ENCODE measurements at regions not wholly inside any gene's neighbourhood (a gene's known extent, or its start where the extent isn't known, plus 50 kb on each side); places are given as distances from the start of the nearest gene placed in this dataset.

DNA sequence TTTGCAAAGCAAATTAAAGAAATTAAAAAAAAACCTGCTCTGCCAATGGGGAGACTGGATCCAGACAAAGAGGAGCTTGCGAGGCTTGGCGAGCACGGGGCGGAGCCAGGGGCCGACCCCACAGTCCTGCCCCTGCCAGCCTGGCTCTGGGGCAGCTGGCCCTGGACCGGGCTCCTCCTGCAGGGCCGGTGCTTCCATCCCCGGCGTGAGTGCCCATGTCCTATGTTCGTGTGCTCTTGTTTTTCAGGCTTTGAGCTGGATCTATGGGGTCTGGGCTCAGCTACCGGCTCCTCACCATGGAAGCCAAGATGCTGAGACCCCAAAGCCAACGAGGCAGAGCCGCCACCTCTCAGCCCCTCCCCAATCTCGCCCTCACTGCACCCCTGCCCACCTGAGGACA is 176.8 kb downstream of the KIF26A start:
- no peaks in the 10 kb centered on the region for H3K36me3 ChIP-seq (ENCODE audit: control insufficient read depth in 2 of 2, insufficient read depth in 2 of 2, low read length in 2 of 2)
- no peaks in the 10 kb centered on the region for H3K9me3 ChIP-seq (ENCODE audit: control insufficient read depth in 2 of 2, low read length in 2 of 2)
- no peak overlapping the region for H3K4me3 ChIP-seq (ENCODE audit: low read length in 2 of 2)
- H3K9ac ChIP-seq (ENCODE audit: low read depth in 1 of 2, low read length in 2 of 2) = no peak overlapping the region
- peaks cover 0 to 7% of the 10 kb centered on the region in 2 donors for H3K4me1 ChIP-seq (ENCODE audit: control insufficient read depth in 2 of 2, insufficient read depth in 2 of 2, low read length in 2 of 2)
- no peaks in the 10 kb centered on the region for H3K27me3 ChIP-seq (ENCODE audit: control insufficient read depth in 2 of 2, insufficient read depth in 2 of 2, low read length in 2 of 2)
- H3K27ac ChIP-seq (ENCODE audit: low read depth in 2 of 2, low read length in 2 of 2) = no peak overlapping the region

DNA sequence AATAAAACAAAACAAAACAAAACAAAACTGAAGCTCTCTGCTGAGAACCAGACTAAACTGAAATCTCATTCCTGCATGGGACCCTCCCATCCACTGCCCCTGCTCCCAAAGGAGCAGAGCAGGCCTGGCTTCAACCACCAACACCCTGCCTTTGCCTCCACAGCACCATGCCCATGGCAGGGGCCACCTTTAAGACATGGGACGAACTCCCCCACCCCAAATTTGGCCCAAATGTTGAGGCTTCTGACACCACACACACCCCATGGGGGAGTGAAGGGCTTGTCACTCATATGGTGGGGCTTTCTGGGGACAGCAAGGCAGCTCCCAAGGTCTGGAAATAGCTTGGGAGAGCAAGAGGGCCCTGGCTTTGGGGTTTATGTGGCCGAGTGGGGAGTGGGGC is 177.2 kb downstream of the KIF26A start:
- Histone ChIP-seq H3K4me3 (ENCODE audit: low read length in 2 of 2) (no peak overlapping the region), H3K4me1 (ENCODE audit: control insufficient read depth in 2 of 2, insufficient read depth in 2 of 2, low read length in 2 of 2) (peaks cover 0 to 8% of the 10 kb centered on the region in 2 donors), H3K27ac (ENCODE audit: low read depth in 2 of 2, low read length in 2 of 2) (peak overlapping the region in 1 of 2 donors; percentile 38), H3K27me3 (ENCODE audit: control insufficient read depth in 2 of 2, insufficient read depth in 2 of 2, low read length in 2 of 2) (no peaks in the 10 kb centered on the region), H3K9ac (ENCODE audit: low read depth in 1 of 2, low read length in 2 of 2) (no peak overlapping the region), H3K36me3 (ENCODE audit: control insufficient read depth in 2 of 2, insufficient read depth in 2 of 2, low read length in 2 of 2) (no peaks in the 10 kb centered on the region), H3K9me3 (ENCODE audit: control insufficient read depth in 2 of 2, low read length in 2 of 2) (no peaks in the 10 kb centered on the region)

DNA sequence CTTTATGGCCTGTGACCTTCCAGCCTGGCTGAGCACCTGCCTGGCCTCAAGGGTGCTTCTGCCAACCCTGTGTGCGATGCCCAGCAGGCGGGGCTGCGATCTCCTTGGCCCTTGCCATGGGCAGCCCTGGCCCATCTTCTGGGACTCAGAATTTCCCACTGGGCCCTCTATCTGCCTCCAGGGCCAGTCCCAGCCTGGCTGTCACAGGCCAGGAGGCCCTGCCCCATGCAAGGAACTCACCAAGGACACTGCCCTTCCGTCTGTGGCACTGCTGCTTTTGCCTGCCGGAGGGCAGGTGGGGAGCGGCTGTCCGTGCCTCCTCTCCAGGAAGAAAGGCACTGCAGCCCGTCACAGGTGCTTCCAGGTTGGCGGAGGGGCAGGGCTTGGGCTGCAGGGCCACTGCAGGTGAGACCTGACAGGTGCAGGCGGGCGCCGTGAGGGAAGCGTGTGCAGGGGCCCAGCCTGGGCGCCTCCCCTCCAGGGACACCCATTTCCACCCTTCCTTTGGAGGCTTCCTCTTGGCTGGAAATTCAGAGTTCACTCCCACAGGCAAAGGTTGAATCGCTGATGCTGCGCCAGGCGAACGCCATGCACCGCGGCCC is 177.8 kb downstream of the KIF26A start:
- Histone ChIP-seq H3K27me3 (ENCODE audit: control insufficient read depth in 2 of 2, insufficient read depth in 2 of 2, low read length in 2 of 2) (no peaks in the 10 kb centered on the region), H3K9me3 (ENCODE audit: control insufficient read depth in 2 of 2, low read length in 2 of 2) (no peaks in the 10 kb centered on the region), H3K27ac (ENCODE audit: low read depth in 2 of 2, low read length in 2 of 2) (peak overlapping the region in 1 of 2 donors; percentile 38), H3K36me3 (ENCODE audit: control insufficient read depth in 2 of 2, insufficient read depth in 2 of 2, low read length in 2 of 2) (no peaks in the 10 kb centered on the region), H3K4me1 (ENCODE audit: control insufficient read depth in 2 of 2, insufficient read depth in 2 of 2, low read length in 2 of 2) (peaks cover 0 to 14% of the 10 kb centered on the region in 2 donors), H3K9ac (ENCODE audit: low read depth in 1 of 2, low read length in 2 of 2) (no peak overlapping the region), H3K4me3 (ENCODE audit: low read length in 2 of 2) (peak overlapping the region in 1 of 2 donors; percentile 30)

DNA sequence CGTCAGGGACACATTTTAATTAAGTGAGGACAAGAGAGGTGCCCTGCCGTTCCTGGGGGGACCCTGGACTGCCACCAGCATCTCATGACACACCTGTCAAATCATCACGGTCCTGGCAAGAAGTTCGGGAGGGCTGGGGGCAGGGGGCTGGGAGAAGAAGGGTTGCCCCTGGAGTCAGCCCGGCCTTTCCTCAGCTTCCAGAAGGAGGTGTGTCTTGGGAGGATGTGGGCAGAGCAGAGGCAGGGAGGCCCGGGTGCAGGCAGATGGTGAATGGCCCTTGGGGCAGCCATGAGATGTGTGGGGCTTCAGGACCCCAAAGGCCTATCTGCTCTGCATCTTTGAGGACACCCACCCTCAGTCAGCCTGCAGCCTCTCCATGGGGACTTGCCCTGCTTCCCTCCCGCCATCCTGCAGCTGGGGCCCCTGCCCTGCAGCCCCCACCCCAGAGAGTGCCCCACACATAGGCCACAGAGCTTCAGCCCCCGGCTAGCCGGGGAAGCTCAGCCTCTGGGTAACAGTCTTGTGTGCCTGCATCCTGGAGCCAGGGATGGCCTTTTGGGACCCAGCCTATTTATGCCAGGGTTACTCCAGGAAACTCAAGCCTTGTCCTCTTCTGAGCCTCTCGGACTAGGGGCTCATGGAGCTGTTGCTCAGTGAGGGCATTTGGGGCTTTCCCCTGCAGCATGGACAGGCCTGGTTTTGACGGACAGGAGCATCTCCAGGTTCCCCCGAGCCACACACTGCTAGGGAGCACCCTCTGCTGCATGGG is 178.5 kb downstream of the KIF26A start:
- H3K4me3 ChIP-seq (ENCODE audit: low read length in 2 of 2) = peak overlapping the region in 1 of 2 donors; percentile 30
- H3K36me3 ChIP-seq (ENCODE audit: control insufficient read depth in 2 of 2, insufficient read depth in 2 of 2, low read length in 2 of 2) = no peaks in the 10 kb centered on the region

DNA sequence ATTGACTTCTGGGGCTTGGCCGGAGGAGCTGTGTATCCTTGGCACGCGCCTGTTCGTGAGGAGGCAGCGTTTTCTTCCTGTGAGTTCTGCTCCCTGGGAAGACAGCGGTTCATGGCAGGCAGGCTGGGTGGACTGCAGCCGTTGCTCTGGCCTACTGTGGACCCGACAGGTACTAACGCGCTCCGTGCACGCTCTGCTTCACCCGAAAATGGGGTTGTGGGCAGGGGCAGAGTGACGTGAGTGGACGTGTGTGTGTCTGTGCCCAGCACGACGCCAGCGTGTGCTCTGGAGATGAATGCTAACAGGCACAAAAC is 179.1 kb downstream of the KIF26A start:
- Histone ChIP-seq H3K9ac (ENCODE audit: low read depth in 1 of 2, low read length in 2 of 2) (no peak overlapping the region), H3K4me1 (ENCODE audit: control insufficient read depth in 2 of 2, insufficient read depth in 2 of 2, low read length in 2 of 2) (peaks cover 1 to 15% of the 10 kb centered on the region in 2 donors), H3K27me3 (ENCODE audit: control insufficient read depth in 2 of 2, insufficient read depth in 2 of 2, low read length in 2 of 2) (peaks cover 0 to 2% of the 10 kb centered on the region in 2 donors), H3K9me3 (ENCODE audit: control insufficient read depth in 2 of 2, low read length in 2 of 2) (no peaks in the 10 kb centered on the region), H3K36me3 (ENCODE audit: control insufficient read depth in 2 of 2, insufficient read depth in 2 of 2, low read length in 2 of 2) (no peaks in the 10 kb centered on the region), H3K4me3 (ENCODE audit: low read length in 2 of 2) (no peak overlapping the region), H3K27ac (ENCODE audit: low read depth in 2 of 2, low read length in 2 of 2) (no peak overlapping the region)

More for the DNA sequence above, 178.5 kb downstream of the KIF26A start:
- H3K27ac ChIP-seq (ENCODE audit: low read depth in 2 of 2, low read length in 2 of 2) = no peak overlapping the region
- H3K27me3 ChIP-seq (ENCODE audit: control insufficient read depth in 2 of 2, insufficient read depth in 2 of 2, low read length in 2 of 2) = no peaks in the 10 kb centered on the region
- H3K4me1 ChIP-seq (ENCODE audit: control insufficient read depth in 2 of 2, insufficient read depth in 2 of 2, low read length in 2 of 2) = peaks cover 0 to 14% of the 10 kb centered on the region in 2 donors
- no peaks in the 10 kb centered on the region for H3K9me3 ChIP-seq (ENCODE audit: control insufficient read depth in 2 of 2, low read length in 2 of 2)
- H3K9ac ChIP-seq (ENCODE audit: low read depth in 1 of 2, low read length in 2 of 2) = no peak overlapping the region

DNA sequence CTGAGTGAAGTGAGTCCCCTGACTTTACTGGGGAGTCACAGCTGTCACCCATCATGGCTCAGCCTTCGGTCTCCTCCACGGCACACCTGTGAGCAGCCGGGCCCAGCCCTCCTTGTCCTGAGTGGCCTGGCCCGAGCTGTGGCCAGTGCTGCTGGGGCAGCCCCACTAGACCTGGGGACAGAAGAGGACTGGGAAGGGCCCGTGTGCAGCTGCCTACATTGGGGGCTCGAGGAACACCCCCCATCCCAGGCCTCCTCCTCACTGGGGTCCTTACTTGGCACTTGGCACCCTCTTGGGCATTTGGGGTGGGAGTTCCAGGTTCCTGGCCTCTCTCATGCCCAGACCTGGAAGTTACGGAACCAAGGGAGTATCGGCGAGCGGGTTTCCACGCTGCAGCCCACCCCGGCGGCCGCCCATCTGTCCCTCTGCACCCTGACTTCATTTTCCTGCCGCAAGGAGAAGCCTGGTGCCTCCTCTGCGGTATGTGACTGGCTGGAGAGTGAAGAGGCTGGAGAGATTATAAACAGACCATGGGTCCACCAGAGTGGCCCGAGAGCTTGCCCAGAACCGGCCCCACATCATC is 179.7 kb downstream of the KIF26A start:
- Histone ChIP-seq H3K27me3 (ENCODE audit: control insufficient read depth in 2 of 2, insufficient read depth in 2 of 2, low read length in 2 of 2) (peaks cover 0 to 3% of the 10 kb centered on the region in 2 donors), H3K9ac (ENCODE audit: low read depth in 1 of 2, low read length in 2 of 2) (no peak overlapping the region), H3K4me1 (ENCODE audit: control insufficient read depth in 2 of 2, insufficient read depth in 2 of 2, low read length in 2 of 2) (peaks cover 7 to 21% of the 10 kb centered on the region in 2 donors), H3K27ac (ENCODE audit: low read depth in 2 of 2, low read length in 2 of 2) (no peak overlapping the region), H3K4me3 (ENCODE audit: low read length in 2 of 2) (no peak overlapping the region), H3K9me3 (ENCODE audit: control insufficient read depth in 2 of 2, low read length in 2 of 2) (no peaks in the 10 kb centered on the region), H3K36me3 (ENCODE audit: control insufficient read depth in 2 of 2, insufficient read depth in 2 of 2, low read length in 2 of 2) (no peaks in the 10 kb centered on the region)

DNA sequence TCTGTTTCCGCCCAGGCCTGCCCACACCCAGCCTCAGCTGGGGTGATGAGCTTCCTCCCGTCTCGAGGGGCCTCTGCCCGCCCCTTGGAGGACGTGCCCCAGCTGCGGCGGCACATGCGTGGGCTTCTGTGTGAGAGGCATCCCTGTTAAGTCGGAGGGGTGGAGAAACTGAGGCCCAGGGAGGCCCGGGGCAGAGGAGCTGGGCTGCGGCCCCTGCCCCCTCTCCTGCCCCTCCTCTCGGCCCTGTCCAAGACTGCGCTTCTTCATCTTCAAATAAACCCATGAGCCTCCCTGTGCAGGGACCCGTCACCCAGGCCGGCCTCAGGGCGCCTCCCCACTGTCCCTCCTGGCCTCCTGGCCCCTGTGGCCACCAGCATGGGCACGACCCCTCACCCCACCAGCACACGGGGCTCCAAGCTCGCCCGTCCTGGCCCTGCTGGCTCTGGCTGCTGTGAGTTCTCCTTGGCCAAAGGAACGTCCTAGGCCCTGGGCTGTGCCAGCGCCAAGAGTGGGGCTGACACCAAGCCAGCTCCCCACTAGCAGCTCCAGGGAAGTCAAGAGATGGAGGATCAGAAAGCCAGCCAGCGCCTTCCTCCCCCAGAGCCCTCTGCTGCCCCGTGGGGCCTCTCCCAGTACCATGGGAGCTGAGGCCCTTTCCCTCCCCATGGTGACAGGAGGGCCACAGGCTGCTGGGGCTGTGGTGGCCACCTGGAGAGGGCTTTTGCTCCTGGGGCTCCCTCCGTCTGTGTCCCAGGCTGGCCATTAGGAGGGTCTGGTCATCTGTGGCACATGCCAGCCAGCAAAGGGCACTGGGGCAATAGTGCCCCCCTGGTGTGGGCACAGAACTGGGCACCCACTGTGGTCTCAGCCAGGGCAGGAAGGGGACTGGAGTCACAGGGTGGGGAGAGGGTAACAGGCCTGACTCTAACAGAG is 180.4 kb downstream of the KIF26A start:
- H3K36me3 ChIP-seq (ENCODE audit: control insufficient read depth in 2 of 2, insufficient read depth in 2 of 2, low read length in 2 of 2) = no peaks in the 10 kb centered on the region
- peaks cover 0 to 3% of the 10 kb centered on the region in 2 donors for H3K27me3 ChIP-seq (ENCODE audit: control insufficient read depth in 2 of 2, insufficient read depth in 2 of 2, low read length in 2 of 2)
- H3K4me1 ChIP-seq (ENCODE audit: control insufficient read depth in 2 of 2, insufficient read depth in 2 of 2, low read length in 2 of 2) = peaks cover 11 to 28% of the 10 kb centered on the region in 2 donors
- H3K9ac ChIP-seq (ENCODE audit: low read depth in 1 of 2, low read length in 2 of 2) = no peak overlapping the region
- no peak overlapping the region for H3K27ac ChIP-seq (ENCODE audit: low read depth in 2 of 2, low read length in 2 of 2)
- H3K9me3 ChIP-seq (ENCODE audit: control insufficient read depth in 2 of 2, low read length in 2 of 2) = no peaks in the 10 kb centered on the region
- no peak overlapping the region for H3K4me3 ChIP-seq (ENCODE audit: low read length in 2 of 2)

DNA sequence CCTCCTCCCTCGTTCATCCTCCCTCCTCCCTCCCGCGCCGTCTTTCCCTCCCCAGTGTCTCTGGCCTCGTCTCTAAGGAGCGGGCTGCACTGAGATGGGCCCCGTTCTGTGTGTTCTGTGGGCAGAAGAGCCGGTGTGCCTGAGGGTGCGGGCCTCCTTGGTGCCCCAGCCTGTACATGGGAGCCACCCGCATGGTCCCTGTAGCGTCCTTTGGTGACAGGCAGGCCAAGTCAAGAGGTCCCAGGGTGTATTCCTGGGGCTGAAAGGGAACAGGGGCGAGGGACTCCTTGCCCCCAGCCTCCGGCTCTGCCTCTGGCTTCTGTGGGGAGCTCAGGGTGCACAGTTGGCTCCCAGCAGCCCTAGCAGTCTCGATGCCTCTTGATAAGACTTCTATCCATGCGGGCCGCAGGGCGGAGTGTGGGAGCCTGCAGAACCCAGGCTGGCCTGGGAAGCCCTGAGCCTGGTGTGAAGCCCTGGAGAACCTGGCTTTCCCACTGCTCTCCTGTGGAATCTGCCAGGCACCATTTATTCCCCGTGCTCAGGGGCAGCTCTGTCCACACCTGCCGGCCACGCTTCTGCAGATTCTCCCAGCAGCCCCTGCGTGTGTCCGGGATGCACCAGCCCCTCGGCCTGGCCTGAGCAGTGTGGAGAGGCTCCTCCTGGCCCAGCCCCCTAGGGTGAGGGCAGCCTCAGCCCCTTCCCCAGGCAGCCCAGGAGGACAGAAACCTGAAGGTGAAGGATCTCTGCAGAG is 181.3 kb downstream of the KIF26A start:
- Histone ChIP-seq H3K27me3 (ENCODE audit: control insufficient read depth in 2 of 2, insufficient read depth in 2 of 2, low read length in 2 of 2) (peaks cover 0 to 3% of the 10 kb centered on the region in 2 donors), H3K9ac (ENCODE audit: low read depth in 1 of 2, low read length in 2 of 2) (no peak overlapping the region)

DNA sequence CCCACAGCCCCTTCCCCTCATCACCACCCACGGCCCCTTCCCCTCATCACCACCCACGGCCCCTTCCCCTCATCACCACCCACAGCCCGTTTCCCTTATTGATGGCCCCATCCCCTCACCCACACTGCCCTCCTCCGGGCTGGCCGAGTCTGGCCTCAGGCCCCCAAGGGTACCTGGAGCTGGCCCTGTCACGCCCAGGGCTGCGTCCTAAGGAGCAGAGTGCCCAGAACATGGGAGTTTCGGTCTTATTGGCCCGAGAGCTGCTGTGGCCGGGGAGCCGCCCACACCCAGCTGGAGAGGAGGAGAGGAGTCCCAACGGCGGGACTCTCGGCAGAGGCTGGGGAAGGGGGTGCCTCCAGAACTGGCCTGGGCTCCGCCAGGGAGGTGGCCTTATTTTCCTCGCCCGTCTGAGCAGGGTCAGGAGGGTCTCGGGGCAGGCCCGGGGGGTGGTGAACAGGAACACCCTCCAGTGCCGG is 182.3 kb downstream of the KIF26A start:
- no peak overlapping the region for H3K4me3 ChIP-seq (ENCODE audit: low read length in 2 of 2)

More for the DNA sequence above, 181.3 kb downstream of the KIF26A start:
- H3K4me1 ChIP-seq (ENCODE audit: control insufficient read depth in 2 of 2, insufficient read depth in 2 of 2, low read length in 2 of 2) = peaks cover 11 to 28% of the 10 kb centered on the region in 2 donors
- no peak overlapping the region for H3K4me3 ChIP-seq (ENCODE audit: low read length in 2 of 2)
- H3K9me3 ChIP-seq (ENCODE audit: control insufficient read depth in 2 of 2, low read length in 2 of 2) = no peaks in the 10 kb centered on the region
- no peaks in the 10 kb centered on the region for H3K36me3 ChIP-seq (ENCODE audit: control insufficient read depth in 2 of 2, insufficient read depth in 2 of 2, low read length in 2 of 2)
- H3K27ac ChIP-seq (ENCODE audit: low read depth in 2 of 2, low read length in 2 of 2) = no peak overlapping the region

More for the DNA sequence above, 182.3 kb downstream of the KIF26A start:
- no peak overlapping the region for H3K27ac ChIP-seq (ENCODE audit: low read depth in 2 of 2, low read length in 2 of 2)
- H3K9ac ChIP-seq (ENCODE audit: low read depth in 1 of 2, low read length in 2 of 2) = no peak overlapping the region
- no peaks in the 10 kb centered on the region for H3K9me3 ChIP-seq (ENCODE audit: control insufficient read depth in 2 of 2, low read length in 2 of 2)
- H3K4me1 ChIP-seq (ENCODE audit: control insufficient read depth in 2 of 2, insufficient read depth in 2 of 2, low read length in 2 of 2) = peaks cover 11 to 28% of the 10 kb centered on the region in 2 donors
- no peaks in the 10 kb centered on the region for H3K36me3 ChIP-seq (ENCODE audit: control insufficient read depth in 2 of 2, insufficient read depth in 2 of 2, low read length in 2 of 2)
- peaks cover 2 to 3% of the 10 kb centered on the region in 2 donors for H3K27me3 ChIP-seq (ENCODE audit: control insufficient read depth in 2 of 2, insufficient read depth in 2 of 2, low read length in 2 of 2)
